GM23338 (cell line): ENCODE measurements at regions not wholly inside any gene's neighbourhood (a gene's known extent, or its start where the extent isn't known, plus 50 kb on each side); places are given as distances from the start of the nearest gene placed in this dataset.

Source experiments
- CREB1 ChIP-seq: fragments of 250-450 bp; sonication (Bioruptor Pico); IDR thresholded peaks from 2 replicates; pipeline ENCODE4 v1.5.0; 2020; ENCODE audit warnings: low read depth, mild to moderate bottlenecking, moderate library complexity
- EZH2phosphoT487 ChIP-seq: fragments of 200-600 bp; sonication (generic); IDR thresholded peaks from one replicate; pipeline ENCODE4 v1.8.1; 2018; ENCODE audit warnings: antibody characterized with exemption; ENCODE audit not compliant: unreplicated experiment
- TF ChIP-seq, protein P1 (sequence below), 2 experiments: fragments of 200-600 bp in 1 of 2; sonication (generic) in 1 of 2; conservative IDR thresholded peaks; 2 replicates each; pipeline versions ENCODE4 v1.5.1 to v1.6.1; 2016 to 2017; ENCODE audit warnings: antibody characterized with exemption in 2 of 2, low read depth in 2 of 2, mild to moderate bottlenecking in 2 of 2, moderate library complexity in 1 of 2
- TF ChIP-seq, protein P2 (sequence below): IDR thresholded peaks from one replicate; pipeline ENCODE4 v1.6.1; 2018; ENCODE audit warnings: antibody characterized with exemption; ENCODE audit not compliant: unreplicated experiment

DNA sequence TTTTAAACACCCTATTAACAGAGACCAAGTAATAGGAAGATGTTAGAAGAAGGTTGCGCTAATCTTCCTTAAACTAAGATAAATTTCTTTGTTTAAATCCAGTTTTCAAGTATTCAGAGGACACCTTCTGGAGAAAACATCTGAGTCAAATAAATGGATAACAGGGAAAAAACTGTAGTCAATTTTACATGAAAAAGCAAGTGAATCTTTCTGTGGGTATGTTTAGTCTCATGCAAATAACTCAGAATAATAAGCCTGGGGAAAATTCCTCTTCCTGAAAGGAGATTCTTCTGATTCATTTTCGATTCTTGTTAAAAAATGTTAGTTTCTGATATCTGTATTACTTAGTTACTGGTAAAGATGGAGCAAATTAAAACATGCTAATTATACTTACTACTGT lies 145.5 kb downstream of the CTH start:
- TF ChIP-seq, protein P1, sequence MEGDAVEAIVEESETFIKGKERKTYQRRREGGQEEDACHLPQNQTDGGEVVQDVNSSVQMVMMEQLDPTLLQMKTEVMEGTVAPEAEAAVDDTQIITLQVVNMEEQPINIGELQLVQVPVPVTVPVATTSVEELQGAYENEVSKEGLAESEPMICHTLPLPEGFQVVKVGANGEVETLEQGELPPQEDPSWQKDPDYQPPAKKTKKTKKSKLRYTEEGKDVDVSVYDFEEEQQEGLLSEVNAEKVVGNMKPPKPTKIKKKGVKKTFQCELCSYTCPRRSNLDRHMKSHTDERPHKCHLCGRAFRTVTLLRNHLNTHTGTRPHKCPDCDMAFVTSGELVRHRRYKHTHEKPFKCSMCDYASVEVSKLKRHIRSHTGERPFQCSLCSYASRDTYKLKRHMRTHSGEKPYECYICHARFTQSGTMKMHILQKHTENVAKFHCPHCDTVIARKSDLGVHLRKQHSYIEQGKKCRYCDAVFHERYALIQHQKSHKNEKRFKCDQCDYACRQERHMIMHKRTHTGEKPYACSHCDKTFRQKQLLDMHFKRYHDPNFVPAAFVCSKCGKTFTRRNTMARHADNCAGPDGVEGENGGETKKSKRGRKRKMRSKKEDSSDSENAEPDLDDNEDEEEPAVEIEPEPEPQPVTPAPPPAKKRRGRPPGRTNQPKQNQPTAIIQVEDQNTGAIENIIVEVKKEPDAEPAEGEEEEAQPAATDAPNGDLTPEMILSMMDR (conservative IDR thresholded peaks at IDR 0.05; ENCODE audit: low read depth in 2 of 2): no peak
- TF ChIP-seq, protein P2, sequence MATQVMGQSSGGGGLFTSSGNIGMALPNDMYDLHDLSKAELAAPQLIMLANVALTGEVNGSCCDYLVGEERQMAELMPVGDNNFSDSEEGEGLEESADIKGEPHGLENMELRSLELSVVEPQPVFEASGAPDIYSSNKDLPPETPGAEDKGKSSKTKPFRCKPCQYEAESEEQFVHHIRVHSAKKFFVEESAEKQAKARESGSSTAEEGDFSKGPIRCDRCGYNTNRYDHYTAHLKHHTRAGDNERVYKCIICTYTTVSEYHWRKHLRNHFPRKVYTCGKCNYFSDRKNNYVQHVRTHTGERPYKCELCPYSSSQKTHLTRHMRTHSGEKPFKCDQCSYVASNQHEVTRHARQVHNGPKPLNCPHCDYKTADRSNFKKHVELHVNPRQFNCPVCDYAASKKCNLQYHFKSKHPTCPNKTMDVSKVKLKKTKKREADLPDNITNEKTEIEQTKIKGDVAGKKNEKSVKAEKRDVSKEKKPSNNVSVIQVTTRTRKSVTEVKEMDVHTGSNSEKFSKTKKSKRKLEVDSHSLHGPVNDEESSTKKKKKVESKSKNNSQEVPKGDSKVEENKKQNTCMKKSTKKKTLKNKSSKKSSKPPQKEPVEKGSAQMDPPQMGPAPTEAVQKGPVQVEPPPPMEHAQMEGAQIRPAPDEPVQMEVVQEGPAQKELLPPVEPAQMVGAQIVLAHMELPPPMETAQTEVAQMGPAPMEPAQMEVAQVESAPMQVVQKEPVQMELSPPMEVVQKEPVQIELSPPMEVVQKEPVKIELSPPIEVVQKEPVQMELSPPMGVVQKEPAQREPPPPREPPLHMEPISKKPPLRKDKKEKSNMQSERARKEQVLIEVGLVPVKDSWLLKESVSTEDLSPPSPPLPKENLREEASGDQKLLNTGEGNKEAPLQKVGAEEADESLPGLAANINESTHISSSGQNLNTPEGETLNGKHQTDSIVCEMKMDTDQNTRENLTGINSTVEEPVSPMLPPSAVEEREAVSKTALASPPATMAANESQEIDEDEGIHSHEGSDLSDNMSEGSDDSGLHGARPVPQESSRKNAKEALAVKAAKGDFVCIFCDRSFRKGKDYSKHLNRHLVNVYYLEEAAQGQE: no peak
- TF ChIP-seq CREB1 (CRISPR knock-in tag): no peak
- no peak for TF ChIP-seq EZH2phosphoT487
